T-helper 1 cell treated with Interleukin-12 subunit alpha and Interleukin-12 subunit beta and Interleukin-4 antibody, amounts not matched to agents 30 μg/mL and 1 μg/mL, for 36 hours (primary cell): ENCODE measurements at regions not wholly inside any gene's neighbourhood (a gene's known extent, or its start where the extent isn't known, plus 50 kb on each side); places are given as distances from the start of the nearest gene placed in this dataset.

ENCODE experiments used
- H3K27ac Mint-ChIP-seq: one replicate; pipeline ENCODE4 v1.8.0; 2021; ENCODE audit warnings: mild to moderate bottlenecking, mixed read lengths
- H3K27me3 Mint-ChIP-seq: one replicate; pipeline ENCODE4 v1.8.0; 2021; ENCODE audit warnings: low read depth, mixed read lengths
- H3K36me3 Mint-ChIP-seq: one replicate; pipeline ENCODE4 v1.8.0; 2021; ENCODE audit warnings: low read depth, mixed read lengths
- H3K4me1 Mint-ChIP-seq: one replicate; pipeline ENCODE4 v1.8.0; 2021; ENCODE audit warnings: low read depth, mixed read lengths
- H3K4me3 Mint-ChIP-seq: one replicate; pipeline ENCODE4 v1.8.0; 2021; ENCODE audit warnings: mild to moderate bottlenecking, moderate library complexity, mixed read lengths
- H3K9me3 Mint-ChIP-seq: one replicate; pipeline ENCODE4 v1.8.0; 2021; ENCODE audit warnings: mixed read lengths

DNA sequence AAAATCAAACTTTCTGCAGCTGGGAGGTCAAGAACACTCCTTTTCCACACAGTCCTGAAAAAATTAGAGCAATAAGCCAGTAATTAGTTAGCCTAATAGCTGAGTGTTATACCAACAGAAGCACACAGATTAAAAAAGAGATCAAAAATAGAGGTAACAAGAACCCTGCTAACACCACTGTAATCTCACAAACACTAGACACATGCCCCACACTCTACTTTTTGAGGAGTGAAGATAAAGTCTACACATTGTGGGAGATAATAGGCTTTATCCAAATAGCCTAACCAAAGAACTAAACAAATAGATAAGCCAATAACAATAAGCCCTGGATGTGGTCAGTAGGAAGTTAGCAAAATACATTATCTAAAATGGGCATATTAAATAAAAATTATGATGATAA lies 372.7 kb upstream of the ANO5 start:
- H3K27me3 Mint-ChIP-seq, result no peaks in the 10 kb centered on the region
- H3K9me3 Mint-ChIP-seq, result peaks cover 2% of the 10 kb centered on the region
- no peaks in the 10 kb centered on the region for H3K4me1 Mint-ChIP-seq
- no peak overlapping the region for H3K4me3 Mint-ChIP-seq
- H3K27ac Mint-ChIP-seq, result no peak overlapping the region
- H3K36me3 Mint-ChIP-seq, result no peaks in the 10 kb centered on the region

DNA sequence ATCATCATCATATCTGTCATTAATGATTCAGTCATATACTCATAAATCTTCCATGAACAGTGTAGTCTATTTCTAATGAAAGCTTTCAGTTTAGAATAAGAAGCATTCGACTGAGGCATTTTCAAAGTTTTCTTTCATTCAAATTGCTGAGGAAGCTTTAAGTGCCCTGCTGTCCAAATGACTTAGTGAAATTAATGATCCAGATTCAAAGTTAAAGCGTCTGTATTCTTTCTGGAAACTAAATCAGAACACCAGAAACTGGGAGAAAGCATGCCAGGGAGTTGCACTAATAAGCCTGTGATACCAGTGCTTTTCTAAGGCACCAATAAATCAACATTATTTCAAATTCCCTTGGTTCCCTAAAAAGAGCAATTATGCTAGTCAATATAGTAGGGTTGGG lies 367.8 kb upstream of the ANO5 start:
- Mint-ChIP-seq H3K27me3 (no peaks in the 10 kb centered on the region), H3K27ac (no peak overlapping the region), H3K4me3 (no peak overlapping the region), H3K9me3 (no peaks in the 10 kb centered on the region), H3K4me1 (no peaks in the 10 kb centered on the region), H3K36me3 (no peaks in the 10 kb centered on the region)

DNA sequence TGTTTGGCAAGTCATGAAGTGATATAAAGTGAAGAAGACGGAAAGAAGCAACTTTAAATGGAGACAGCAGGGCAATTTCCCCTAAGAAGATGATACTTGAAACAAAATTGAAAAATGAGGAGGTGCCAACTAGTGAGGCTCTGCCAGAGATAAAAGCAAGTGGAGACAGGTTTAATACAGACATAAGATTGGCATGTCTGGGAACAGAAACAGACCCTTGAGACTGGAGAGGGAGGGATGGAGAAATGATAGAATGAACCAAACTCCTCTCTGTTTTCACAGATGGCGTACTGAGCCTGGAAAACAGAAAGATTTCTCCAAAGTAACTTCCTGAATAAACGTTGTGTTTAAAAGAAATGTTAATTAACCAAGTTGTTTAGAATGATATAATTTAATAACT lies 354.5 kb upstream of the ANO5 start:
- Mint-ChIP-seq H3K27ac (no peak overlapping the region), H3K27me3 (no peaks in the 10 kb centered on the region), H3K9me3 (peaks cover 3% of the 10 kb centered on the region), H3K36me3 (no peaks in the 10 kb centered on the region), H3K4me3 (no peak overlapping the region), H3K4me1 (no peaks in the 10 kb centered on the region)

DNA sequence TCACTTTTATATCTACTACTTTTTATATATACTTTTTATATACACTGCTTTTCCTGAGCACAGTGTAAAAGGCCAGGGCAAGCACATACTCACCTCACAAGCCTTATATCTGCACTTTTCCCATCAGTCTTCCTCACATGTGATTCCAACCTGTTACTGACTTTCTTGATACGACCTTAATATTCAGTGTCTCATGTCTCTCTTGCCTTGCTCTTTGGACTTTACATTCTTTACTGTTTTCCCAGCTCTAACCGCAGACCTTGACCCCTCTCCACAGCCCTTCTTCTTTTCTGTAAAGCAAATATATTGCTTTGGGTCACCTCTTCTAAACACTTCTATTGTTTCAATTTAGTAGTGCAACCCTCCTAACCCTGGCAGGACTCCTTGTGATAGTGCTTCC lies 353.1 kb upstream of the ANO5 start:
- Mint-ChIP-seq H3K27me3 (no peaks in the 10 kb centered on the region), H3K4me1 (no peaks in the 10 kb centered on the region), H3K36me3 (no peaks in the 10 kb centered on the region), H3K27ac (no peak overlapping the region), H3K4me3 (no peak overlapping the region), H3K9me3 (peaks cover 3% of the 10 kb centered on the region)

DNA sequence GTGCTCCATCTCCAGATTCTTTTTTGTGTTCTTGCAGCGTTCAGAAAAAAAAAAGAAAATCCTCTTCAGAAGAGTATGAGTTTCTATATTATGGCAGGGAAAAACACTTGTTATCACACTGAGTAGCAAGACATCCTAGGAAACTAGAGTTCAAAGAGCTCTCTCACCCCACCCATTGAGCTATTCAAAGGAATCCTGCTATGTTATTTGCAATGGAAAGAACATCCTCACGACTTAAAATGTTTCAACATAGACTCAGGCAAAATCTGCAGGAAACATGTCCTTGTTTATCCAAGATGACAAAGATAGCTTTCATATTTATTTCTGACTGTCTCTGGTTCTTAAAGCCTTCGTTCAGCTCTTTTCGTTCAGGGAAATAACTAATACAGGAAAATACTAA lies 331.6 kb upstream of the ANO5 start:
- Mint-ChIP-seq H3K36me3 (no peaks in the 10 kb centered on the region), H3K9me3 (no peaks in the 10 kb centered on the region), H3K27me3 (no peaks in the 10 kb centered on the region), H3K27ac (no peak overlapping the region), H3K4me3 (no peak overlapping the region), H3K4me1 (no peaks in the 10 kb centered on the region)

DNA sequence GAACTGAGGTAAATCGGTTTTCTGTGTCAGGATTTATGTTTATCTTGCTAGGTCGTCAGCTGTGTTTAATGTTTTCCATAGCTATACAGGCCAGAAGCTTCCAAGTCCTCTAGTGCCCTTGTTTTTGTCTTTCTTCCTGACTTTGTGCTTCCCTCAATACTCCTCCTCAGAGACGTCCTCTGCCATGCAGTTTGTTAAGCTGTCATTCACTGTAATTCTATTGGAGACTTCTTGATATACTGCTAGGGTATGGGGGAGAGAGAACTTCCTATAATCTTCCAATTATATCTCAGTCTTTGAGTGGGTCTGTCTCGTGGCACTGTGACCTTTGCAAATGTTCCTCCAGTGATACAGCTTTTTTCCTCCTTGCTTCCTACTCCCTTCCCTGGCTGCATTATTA lies 327.3 kb upstream of the ANO5 start:
- Mint-ChIP-seq H3K36me3 (no peaks in the 10 kb centered on the region), H3K9me3 (no peaks in the 10 kb centered on the region), H3K27me3 (no peaks in the 10 kb centered on the region), H3K4me1 (no peaks in the 10 kb centered on the region), H3K4me3 (no peak overlapping the region), H3K27ac (no peak overlapping the region)

DNA sequence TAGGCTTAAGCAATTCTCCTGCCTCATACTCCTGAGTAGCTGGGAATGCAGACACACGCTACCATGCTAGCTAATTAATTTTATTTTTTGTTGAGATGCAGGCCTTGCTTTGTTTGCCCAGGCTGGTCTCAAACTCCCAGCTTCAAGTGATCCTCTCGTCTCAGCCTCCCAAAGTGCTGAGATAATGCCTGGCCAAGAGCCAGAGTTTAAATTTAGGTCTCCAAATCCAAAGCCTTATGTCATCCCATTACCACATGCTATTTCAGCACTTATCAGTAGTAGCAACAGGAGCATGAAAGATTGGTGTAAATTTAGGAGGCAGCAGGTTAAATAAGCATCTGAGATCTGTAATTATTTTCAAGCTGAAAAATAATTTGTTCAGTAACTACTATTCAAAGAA lies 326.1 kb upstream of the ANO5 start:
- no peak overlapping the region for H3K4me3 Mint-ChIP-seq
- H3K27me3 Mint-ChIP-seq, result no peaks in the 10 kb centered on the region

DNA sequence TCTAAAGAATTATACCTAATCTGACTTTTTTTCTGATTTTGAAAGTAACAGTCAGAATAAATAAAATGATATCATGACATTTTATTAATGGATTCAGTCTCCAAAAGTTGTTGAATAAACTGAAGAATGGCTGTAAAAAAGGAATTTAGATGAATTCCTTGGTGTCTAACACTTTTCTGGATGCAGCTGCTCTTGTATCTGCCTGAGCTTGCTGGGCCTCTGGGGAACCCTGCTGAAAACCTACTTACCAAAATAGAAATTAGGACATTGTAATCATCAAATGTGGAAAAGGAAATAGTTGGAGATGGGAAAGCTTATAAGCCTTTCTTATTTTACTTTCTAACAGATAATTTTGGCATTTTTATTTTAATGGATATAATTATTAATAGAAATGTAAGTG lies 315.7 kb upstream of the ANO5 start:
- Mint-ChIP-seq H3K9me3 (peaks cover 4% of the 10 kb centered on the region), H3K4me3 (no peak overlapping the region), H3K27ac (no peak overlapping the region), H3K4me1 (no peaks in the 10 kb centered on the region), H3K36me3 (no peaks in the 10 kb centered on the region), H3K27me3 (no peaks in the 10 kb centered on the region)

More for the DNA sequence above, 326.1 kb upstream of the ANO5 start:
- Mint-ChIP-seq H3K4me1 (no peaks in the 10 kb centered on the region), H3K9me3 (no peaks in the 10 kb centered on the region), H3K36me3 (no peaks in the 10 kb centered on the region), H3K27ac (no peak overlapping the region)

DNA sequence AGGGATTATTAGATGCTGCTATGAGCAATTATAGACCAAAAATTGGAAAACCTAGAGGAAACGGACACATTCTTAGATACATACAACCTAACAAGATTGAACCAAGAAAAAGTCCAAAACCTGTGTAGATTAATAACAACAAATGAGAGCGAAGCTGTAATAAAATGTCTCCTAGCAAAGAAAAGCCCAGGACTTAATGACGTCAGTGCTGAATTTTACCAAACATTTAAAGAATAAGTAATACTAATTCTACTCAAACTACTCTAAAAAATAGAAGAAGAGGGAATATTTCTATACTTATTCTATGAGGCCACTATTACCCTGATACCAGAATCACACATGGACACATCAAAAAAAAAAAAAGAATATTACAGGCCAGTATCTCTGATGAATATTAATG lies 309.5 kb upstream of the ANO5 start:
- no peaks in the 10 kb centered on the region for H3K4me1 Mint-ChIP-seq
- no peaks in the 10 kb centered on the region for H3K27me3 Mint-ChIP-seq
- no peaks in the 10 kb centered on the region for H3K36me3 Mint-ChIP-seq
- H3K4me3 Mint-ChIP-seq, result no peak overlapping the region
- H3K9me3 Mint-ChIP-seq, result no peaks in the 10 kb centered on the region
- no peak overlapping the region for H3K27ac Mint-ChIP-seq

DNA sequence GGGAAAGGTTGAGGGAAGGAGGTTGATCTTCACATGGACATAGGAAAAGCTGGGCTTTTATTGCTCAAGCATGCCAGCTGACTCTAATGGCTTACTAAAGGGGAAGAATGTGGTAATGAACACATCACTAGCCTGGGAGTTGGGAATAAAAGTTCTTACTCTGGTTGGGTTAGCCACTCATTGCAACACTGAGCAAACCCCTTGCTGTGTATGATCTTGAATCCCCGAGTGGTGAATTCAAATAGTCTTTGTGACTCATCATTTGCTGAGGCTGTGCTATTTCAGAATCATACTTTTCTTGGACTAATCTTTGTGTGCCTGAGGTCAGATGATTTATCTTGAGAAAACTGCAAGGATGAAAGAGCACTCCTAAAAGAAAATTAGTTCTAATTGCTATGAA lies 304.1 kb upstream of the ANO5 start:
- no peak overlapping the region for H3K4me3 Mint-ChIP-seq
- no peaks in the 10 kb centered on the region for H3K36me3 Mint-ChIP-seq
- H3K27ac Mint-ChIP-seq, result no peak overlapping the region
- no peaks in the 10 kb centered on the region for H3K27me3 Mint-ChIP-seq
- peaks cover 10% of the 10 kb centered on the region for H3K9me3 Mint-ChIP-seq
- no peaks in the 10 kb centered on the region for H3K4me1 Mint-ChIP-seq

DNA sequence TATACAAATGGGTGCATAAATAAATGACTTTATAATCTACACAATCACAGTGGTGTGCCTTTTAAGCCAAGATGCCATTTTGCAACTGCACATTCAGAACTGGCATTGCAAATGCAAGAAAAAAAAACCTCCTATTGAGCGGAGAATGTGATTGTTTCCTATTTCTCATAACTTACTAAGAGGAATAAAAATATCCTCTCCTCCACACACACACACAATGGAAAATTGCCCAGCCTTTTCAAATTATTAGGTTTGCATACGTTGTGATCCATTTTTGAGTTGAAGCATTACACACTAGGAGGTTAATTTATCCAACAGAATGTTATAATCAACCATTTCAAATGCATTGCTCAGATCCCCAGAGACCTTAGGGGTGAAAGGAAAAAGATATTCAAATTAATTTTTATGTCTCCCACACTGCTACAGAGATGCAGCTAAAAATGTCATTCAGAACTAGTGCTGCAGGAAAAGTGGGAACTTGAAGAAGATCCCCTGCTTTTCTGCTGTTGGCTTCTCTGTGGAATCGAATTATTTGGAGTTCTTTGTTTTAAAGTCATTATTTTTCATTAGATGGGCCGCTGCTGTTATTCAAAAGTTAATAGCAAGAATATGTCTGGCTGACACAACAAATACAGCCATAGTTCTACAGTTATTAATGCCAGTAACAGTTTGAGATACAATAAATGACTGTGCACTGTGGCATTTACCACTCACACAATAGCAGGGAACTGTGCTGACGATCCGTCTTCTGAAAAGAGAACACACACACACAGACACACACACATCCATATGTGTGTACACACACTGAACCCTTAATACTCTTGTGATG lies 299.9 kb upstream of the ANO5 start:
- Mint-ChIP-seq H3K27ac (no peak overlapping the region), H3K27me3 (no peaks in the 10 kb centered on the region), H3K4me1 (no peaks in the 10 kb centered on the region), H3K9me3 (peaks cover 14% of the 10 kb centered on the region), H3K4me3 (no peak overlapping the region), H3K36me3 (no peaks in the 10 kb centered on the region)

DNA sequence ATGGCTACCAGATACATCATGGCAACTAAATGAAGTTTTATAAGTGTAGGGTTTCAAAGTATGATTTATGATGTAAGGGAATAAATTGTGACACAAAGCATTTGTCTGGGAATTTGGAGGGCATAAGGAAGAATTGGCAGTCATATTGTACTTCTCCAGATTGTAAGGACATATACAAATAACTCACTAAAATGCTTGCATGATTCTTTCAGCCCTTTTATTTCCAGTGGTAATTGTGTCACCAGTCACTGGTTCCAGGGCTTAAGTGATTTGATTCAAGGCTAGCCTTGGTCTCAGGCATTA lies 299.4 kb upstream of the ANO5 start:
- H3K4me1 Mint-ChIP-seq, result no peaks in the 10 kb centered on the region
- H3K27ac Mint-ChIP-seq, result no peak overlapping the region
- H3K4me3 Mint-ChIP-seq, result no peak overlapping the region
- no peaks in the 10 kb centered on the region for H3K36me3 Mint-ChIP-seq
- no peaks in the 10 kb centered on the region for H3K27me3 Mint-ChIP-seq
- peaks cover 14% of the 10 kb centered on the region for H3K9me3 Mint-ChIP-seq

DNA sequence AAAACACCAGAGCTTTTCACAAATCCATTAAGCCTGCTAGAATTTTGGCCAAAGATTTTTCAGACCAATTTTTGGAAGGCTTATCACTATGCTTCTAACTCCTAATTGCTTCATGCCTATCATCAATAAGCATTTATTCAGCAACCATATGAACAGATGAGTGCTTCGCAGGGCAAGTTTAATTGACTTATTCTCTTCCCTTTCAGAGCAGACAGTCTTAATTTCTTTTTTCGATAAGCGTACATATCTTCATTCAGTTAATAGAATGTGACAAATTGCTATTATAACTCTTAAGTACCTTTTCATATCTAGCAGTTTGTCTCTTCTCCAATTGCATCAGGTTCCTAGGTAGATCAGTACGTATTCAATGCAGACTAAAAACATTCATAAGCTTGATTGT lies 298.4 kb upstream of the ANO5 start:
- Mint-ChIP-seq H3K9me3 (peaks cover 14% of the 10 kb centered on the region), H3K4me1 (no peaks in the 10 kb centered on the region), H3K27me3 (no peaks in the 10 kb centered on the region), H3K4me3 (no peak overlapping the region), H3K27ac (no peak overlapping the region), H3K36me3 (no peaks in the 10 kb centered on the region)

DNA sequence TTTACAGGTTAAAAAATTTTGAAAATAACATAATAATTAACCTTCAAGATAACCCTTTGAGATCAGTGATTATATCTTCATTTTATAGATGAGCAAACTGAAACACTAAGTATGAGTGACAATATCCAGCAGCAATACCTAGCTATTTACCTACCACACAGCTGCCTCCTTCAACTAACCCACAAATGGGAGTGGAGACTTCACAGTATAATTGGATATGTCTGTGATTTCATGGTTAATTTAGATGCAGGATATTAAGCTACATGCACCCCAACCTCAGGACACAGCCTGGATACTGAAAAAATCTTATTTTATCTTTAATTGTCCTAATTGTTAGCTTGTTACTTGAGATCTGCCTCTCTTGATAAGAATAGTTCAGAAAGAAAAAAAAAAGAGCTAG lies 297.2 kb upstream of the ANO5 start:
- no peak overlapping the region for H3K4me3 Mint-ChIP-seq
- no peak overlapping the region for H3K27ac Mint-ChIP-seq
- peaks cover 9% of the 10 kb centered on the region for H3K9me3 Mint-ChIP-seq
- H3K4me1 Mint-ChIP-seq, result no peaks in the 10 kb centered on the region
- H3K27me3 Mint-ChIP-seq, result no peaks in the 10 kb centered on the region
- no peaks in the 10 kb centered on the region for H3K36me3 Mint-ChIP-seq

DNA sequence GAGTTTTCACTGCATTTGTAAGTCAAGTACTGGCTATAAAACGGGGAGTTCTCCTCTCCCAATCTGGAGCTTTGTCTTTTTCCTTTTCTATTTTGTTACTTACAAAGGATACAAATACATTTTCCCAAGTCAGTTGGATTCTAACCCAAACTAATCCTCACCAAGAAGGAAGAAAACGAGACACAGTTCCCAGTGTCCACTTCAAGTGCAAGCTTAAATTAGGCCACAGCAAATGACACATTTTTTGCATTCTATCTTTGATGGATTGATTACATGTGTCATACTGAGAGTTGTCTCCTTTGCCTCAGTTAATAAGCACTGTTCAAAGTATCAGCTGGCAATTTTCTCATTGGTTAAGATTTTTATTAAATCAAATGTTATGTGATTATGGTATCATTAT lies 296.7 kb upstream of the ANO5 start:
- no peaks in the 10 kb centered on the region for H3K27me3 Mint-ChIP-seq
- H3K27ac Mint-ChIP-seq, result no peak overlapping the region
- H3K9me3 Mint-ChIP-seq, result peaks cover 8% of the 10 kb centered on the region
- no peak overlapping the region for H3K4me3 Mint-ChIP-seq
- H3K36me3 Mint-ChIP-seq, result no peaks in the 10 kb centered on the region
- H3K4me1 Mint-ChIP-seq, result no peaks in the 10 kb centered on the region
